Small intestine (tissue), 7 donors: ENCODE measurements at regions not wholly inside any gene's neighbourhood (a gene's known extent, or its start where the extent isn't known, plus 50 kb on each side); places are given as distances from the start of the nearest gene placed in this dataset.

Experiments
- DNase-seq, 2 donors: peaks; one replicate each; pipeline versions ENCODE4 v3.0.0 to v3.0.0-alpha.2; 2013
- FAIRE-seq: peaks from 2 replicates; lab custom pipeline; 2012; peaks lifted over from hg19 to GRCh38; lab: Jason Lieb, UNC
- H3K27ac ChIP-seq, 3 donors: one replicate each; pipeline ENCODE4 v1.5.1; 2013; ENCODE audit warnings: low read length in 2 of 3, mild to moderate bottlenecking in 2 of 3, control low read depth in 1 of 3, inconsistent platforms in 1 of 3, low read depth in 1 of 3, moderate library complexity in 1 of 3
- H3K27me3 ChIP-seq, 3 donors: one replicate each; pipeline ENCODE4 v1.6.1; 2013; ENCODE audit warnings: low read length in 3 of 3, inconsistent platforms in 1 of 3; ENCODE audit not compliant: control insufficient read depth in 3 of 3, insufficient read depth in 3 of 3
- H3K36me3 ChIP-seq, 3 donors: one replicate each; pipeline ENCODE4 v1.6.1; 2013; ENCODE audit warnings: low read length in 3 of 3, inconsistent platforms in 1 of 3, low read depth in 1 of 3, mild to moderate bottlenecking in 1 of 3, moderate library complexity in 1 of 3; ENCODE audit not compliant: control insufficient read depth in 3 of 3, insufficient read depth in 2 of 3
- H3K4me1 ChIP-seq, 3 donors: one replicate each; pipeline ENCODE4 v1.6.1; 2013; ENCODE audit warnings: low read length in 2 of 3, inconsistent platforms in 1 of 3, low read depth in 1 of 3, mild to moderate bottlenecking in 1 of 3, moderate library complexity in 1 of 3; ENCODE audit not compliant: control insufficient read depth in 3 of 3, insufficient read depth in 2 of 3
- H3K4me3 ChIP-seq, 3 donors: one replicate each; pipeline ENCODE4 v1.5.1; 2013; ENCODE audit warnings: low read length in 3 of 3, control low read depth in 1 of 3, inconsistent platforms in 1 of 3, low read depth in 1 of 3, mild to moderate bottlenecking in 1 of 3, moderate library complexity in 1 of 3
- H3K9me3 ChIP-seq, 2 donors: one replicate each; pipeline ENCODE4 v1.6.1; 2013; ENCODE audit warnings: low read depth in 1 of 2, low read length in 1 of 2; ENCODE audit not compliant: control insufficient read depth in 2 of 2, insufficient read depth in 1 of 2
- WGBS, 3 donors: extraction: QIAGEN DNeasy Blood & Tissue Kit; methylation state at CpG; one replicate each; pipeline ENCODE4 v1.1.7; 2013; 5-methylcytosine and 5-hydroxymethylcytosine counted together
- donor health status: healthy with polysubstance abuse.
- donor health status: control.
- donor health status: control.
- donor health status: Bipolar disorder and iron deficiency.
- donor health status: healthy.

GRCh38 chr9:26169708-26170107 lies 491.5 kb upstream of the TUSC1 start:
- no peak for FAIRE-seq
- Histone ChIP-seq H3K27me3 (no peaks in the 10 kb centered on the region), H3K4me3 (no peak overlapping the region), H3K9me3 (no peaks in the 10 kb centered on the region), H3K27ac (no peak overlapping the region), H3K36me3 (no peaks in the 10 kb centered on the region), H3K4me1 (no peaks in the 10 kb centered on the region)
- no peak for DNase-seq

- H3K9me3 ChIP-seq, result no peaks in the 10 kb centered on the region
- H3K36me3 ChIP-seq, result no peaks in the 10 kb centered on the region
- no peak for FAIRE-seq
- no peak overlapping the region for H3K27ac ChIP-seq
- DNase-seq, result no peak
- no peak overlapping the region for H3K4me3 ChIP-seq
- H3K4me1 ChIP-seq, result no peaks in the 10 kb centered on the region
- H3K27me3 ChIP-seq, result no peaks in the 10 kb centered on the region
Measured at GRCh38 chr9:26166537-26166936, 488.3 kb upstream of the TUSC1 start.

DNA sequence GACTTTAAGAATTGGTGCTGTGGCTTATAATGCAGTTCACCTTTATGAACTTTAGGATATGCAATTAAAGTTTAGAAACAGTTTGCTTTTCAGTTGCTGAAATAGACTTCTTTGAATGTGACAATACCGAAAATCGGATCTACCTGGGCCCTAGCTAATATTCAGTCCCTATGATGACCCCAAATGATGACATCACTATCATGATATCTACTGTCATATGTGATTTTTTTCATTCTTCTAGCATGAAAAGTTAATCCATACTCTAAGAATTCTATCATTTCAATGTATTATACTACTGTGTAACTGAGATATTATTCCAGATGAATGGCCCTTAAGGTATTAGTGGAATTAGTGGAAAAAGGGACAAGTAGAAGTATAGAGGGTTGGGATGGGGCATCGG lies 487.2 kb upstream of the TUSC1 start:
- no peak overlapping the region for H3K4me3 ChIP-seq
- no peak for FAIRE-seq
- DNase-seq, result no peak
- no peaks in the 10 kb centered on the region for H3K27me3 ChIP-seq
- no peaks in the 10 kb centered on the region for H3K9me3 ChIP-seq
- no peaks in the 10 kb centered on the region for H3K4me1 ChIP-seq
- H3K27ac ChIP-seq, result no peak overlapping the region
- 91 to 94% (median 92%) methylated on average over 3 of the region's 3 CpGs for WGBS, 3 donors
- H3K36me3 ChIP-seq, result no peaks in the 10 kb centered on the region

DNA sequence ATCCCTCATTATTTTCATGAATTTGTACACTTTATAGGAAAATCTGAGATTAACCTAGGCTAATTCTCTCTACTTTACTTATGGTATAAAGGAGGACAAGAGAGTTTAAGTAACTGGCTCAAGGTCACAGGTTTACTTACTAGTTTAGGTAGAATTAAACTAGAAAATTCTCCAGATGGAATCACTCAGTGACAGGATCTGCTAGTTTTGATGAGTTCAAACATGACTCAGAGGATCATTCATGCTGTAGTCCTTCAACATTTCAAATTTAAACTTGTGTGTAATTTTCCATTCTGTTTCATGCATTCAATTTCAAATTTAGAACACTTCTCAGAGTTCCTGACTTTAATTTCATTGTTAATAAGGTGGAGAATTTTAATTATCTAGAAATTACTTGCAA lies 485.7 kb upstream of the TUSC1 start:
- DNase-seq (no peak), FAIRE-seq (no peak)
- Histone ChIP-seq H3K9me3 (no peaks in the 10 kb centered on the region), H3K27me3 (no peaks in the 10 kb centered on the region), H3K27ac (no peak overlapping the region), H3K4me1 (no peaks in the 10 kb centered on the region), H3K4me3 (no peak overlapping the region), H3K36me3 (no peaks in the 10 kb centered on the region)

- H3K4me3 ChIP-seq, result no peak overlapping the region
- H3K27ac ChIP-seq, result no peak overlapping the region
- H3K27me3 ChIP-seq, result no peaks in the 10 kb centered on the region
- DNase-seq, result no peak
- no peak for FAIRE-seq
- no peaks in the 10 kb centered on the region for H3K36me3 ChIP-seq
- 69 to 88% (median 78%) methylated on average over 2 of the region's 2 CpGs for WGBS, 3 donors
- no peaks in the 10 kb centered on the region for H3K9me3 ChIP-seq
- no peaks in the 10 kb centered on the region for H3K4me1 ChIP-seq
Measured at GRCh38 chr9:26159575-26160392, 481.5 kb upstream of the TUSC1 start.

- no peaks in the 10 kb centered on the region for H3K4me1 ChIP-seq
- 84 to 88% (median 87%) methylated on average over 4 of the region's 4 CpGs for WGBS, 3 donors
- FAIRE-seq (no peak), DNase-seq (no peak)
- H3K9me3 ChIP-seq, result no peaks in the 10 kb centered on the region
- H3K27ac ChIP-seq, result no peak overlapping the region
- H3K36me3 ChIP-seq, result no peaks in the 10 kb centered on the region
- no peak overlapping the region for H3K4me3 ChIP-seq
- no peaks in the 10 kb centered on the region for H3K27me3 ChIP-seq
Measured at GRCh38 chr9:26158631-26159150, 480.4 kb upstream of the TUSC1 start.

GRCh38 chr9:26157411-26157810 lies 479.2 kb upstream of the TUSC1 start:
- no peaks in the 10 kb centered on the region for H3K27me3 ChIP-seq
- no peak overlapping the region for H3K27ac ChIP-seq
- no peaks in the 10 kb centered on the region for H3K9me3 ChIP-seq
- WGBS, 3 donors, result 72 to 81% (median 79%) methylated on average over 5 of the region's 5 CpGs
- FAIRE-seq (no peak), DNase-seq (no peak)
- H3K4me3 ChIP-seq, result no peak overlapping the region
- H3K4me1 ChIP-seq, result no peaks in the 10 kb centered on the region
- H3K36me3 ChIP-seq, result no peaks in the 10 kb centered on the region

- 89 to 94% (median 91%) methylated on average over 2 of the region's 2 CpGs for WGBS, 3 donors
Measured at GRCh38 chr9:26152350-26152749, 474.1 kb upstream of the TUSC1 start.

DNA sequence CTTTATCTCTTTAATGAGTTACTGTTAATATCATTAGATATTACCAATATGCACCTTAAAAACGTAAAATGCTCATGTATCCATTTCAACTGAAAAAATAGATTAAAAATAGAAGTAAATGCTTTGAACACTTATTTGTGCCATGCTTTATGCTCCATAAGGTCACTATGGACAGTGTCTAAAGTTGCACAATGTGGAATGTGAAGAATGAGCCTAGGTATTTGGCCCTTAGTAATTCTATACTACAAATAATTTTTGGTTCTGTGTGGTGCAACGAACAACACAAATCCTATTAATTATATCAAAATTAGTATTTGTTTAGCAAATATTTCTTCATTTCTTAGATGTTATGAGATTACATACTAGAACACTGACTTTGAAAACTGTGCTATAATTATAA lies 469.9 kb upstream of the TUSC1 start:
- no peak for FAIRE-seq
- no peak overlapping the region for H3K27ac ChIP-seq
- no peaks in the 10 kb centered on the region for H3K4me1 ChIP-seq
- no peaks in the 10 kb centered on the region for H3K36me3 ChIP-seq
- 72 to 77% (median 73%) methylated on average over 2 of the region's 2 CpGs for WGBS, 3 donors
- DNase-seq, result no peak
- H3K4me3 ChIP-seq, result no peak overlapping the region
- H3K9me3 ChIP-seq, result no peaks in the 10 kb centered on the region
- no peaks in the 10 kb centered on the region for H3K27me3 ChIP-seq

More at GRCh38 chr9:26152350-26152749, 474.1 kb upstream of the TUSC1 start:
- no peak for DNase-seq
- FAIRE-seq, result no peak
- Histone ChIP-seq H3K27ac (no peak overlapping the region), H3K9me3 (no peaks in the 10 kb centered on the region), H3K4me1 (no peaks in the 10 kb centered on the region), H3K27me3 (no peaks in the 10 kb centered on the region), H3K36me3 (no peaks in the 10 kb centered on the region), H3K4me3 (no peak overlapping the region)
